D721Med (cell line): ENCODE measurements at regions not wholly inside any gene's neighbourhood (a gene's known extent, or its start where the extent isn't known, plus 50 kb on each side); places are given as distances from the start of the nearest gene placed in this dataset.

Source experiments
- DNase-seq: peaks from one replicate; pipeline ENCODE4 v3.0.0; 2011; ENCODE audit warnings: low spot score; ENCODE audit not compliant: insufficient read length
- FAIRE-seq: peaks from 2 replicates; lab custom pipeline; 2011; peaks lifted over from hg19 to GRCh38; lab: Jason Lieb, UNC
- TF ChIP-seq, protein P1 (sequence below): IDR thresholded peaks from 2 replicates; pipeline ENCODE4 v1.5.1; 2012; ENCODE audit warnings: mild to moderate bottlenecking, control low read depth; ENCODE audit not compliant: insufficient read depth; ENCODE audit errors: missing control alignments

GRCh38 chr21:38669186-38669585 lies 136.5 kb upstream of the ETS2 start:
- FAIRE-seq = no peak
- TF ChIP-seq, protein P1, sequence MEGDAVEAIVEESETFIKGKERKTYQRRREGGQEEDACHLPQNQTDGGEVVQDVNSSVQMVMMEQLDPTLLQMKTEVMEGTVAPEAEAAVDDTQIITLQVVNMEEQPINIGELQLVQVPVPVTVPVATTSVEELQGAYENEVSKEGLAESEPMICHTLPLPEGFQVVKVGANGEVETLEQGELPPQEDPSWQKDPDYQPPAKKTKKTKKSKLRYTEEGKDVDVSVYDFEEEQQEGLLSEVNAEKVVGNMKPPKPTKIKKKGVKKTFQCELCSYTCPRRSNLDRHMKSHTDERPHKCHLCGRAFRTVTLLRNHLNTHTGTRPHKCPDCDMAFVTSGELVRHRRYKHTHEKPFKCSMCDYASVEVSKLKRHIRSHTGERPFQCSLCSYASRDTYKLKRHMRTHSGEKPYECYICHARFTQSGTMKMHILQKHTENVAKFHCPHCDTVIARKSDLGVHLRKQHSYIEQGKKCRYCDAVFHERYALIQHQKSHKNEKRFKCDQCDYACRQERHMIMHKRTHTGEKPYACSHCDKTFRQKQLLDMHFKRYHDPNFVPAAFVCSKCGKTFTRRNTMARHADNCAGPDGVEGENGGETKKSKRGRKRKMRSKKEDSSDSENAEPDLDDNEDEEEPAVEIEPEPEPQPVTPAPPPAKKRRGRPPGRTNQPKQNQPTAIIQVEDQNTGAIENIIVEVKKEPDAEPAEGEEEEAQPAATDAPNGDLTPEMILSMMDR = peak; percentile 43
- no peak for DNase-seq

DNA sequence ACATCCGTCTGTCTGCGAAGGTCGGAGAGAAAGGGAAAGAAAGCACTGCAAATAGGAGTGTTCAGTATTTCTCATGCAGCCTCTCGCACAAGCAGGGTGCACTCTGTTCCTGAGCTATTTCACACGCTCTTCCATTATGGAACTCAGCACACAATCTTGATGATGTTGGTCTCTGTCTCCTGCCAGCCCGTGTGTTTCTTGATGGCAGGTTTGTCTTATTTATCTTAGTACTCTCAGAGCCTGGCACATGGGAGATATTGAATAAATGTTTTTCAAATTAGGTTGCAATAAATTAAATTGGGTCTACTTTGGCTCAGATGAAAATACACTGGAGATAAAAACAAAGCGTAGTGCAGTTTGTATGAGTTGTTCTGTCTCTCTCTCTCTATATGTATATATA lies 134.9 kb upstream of the ETS2 start:
- no peak for DNase-seq
- TF ChIP-seq, protein P1 = no peak
- FAIRE-seq = no peak

DNA sequence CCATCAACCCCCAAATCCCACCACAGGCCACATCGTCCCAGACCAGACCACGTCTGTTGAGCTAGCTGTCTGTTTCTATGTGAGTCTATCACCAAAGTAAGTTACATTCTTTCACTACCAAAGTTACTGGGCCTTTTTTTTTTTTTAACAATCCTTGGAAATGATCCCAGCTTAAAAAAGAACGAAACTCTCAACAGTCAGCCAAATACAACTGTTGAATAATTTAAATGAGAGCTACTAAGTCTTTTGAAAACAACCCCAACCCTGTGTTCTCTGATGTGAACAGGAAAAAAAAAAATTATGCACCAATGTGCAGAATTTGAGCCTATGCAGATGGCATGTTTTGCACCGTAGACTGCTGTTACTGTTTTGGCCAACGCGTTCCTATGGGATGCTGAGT lies 134.0 kb upstream of the ETS2 start:
- DNase-seq (no peak), FAIRE-seq (no peak)
- TF ChIP-seq, protein P1 = no peak

GRCh38 chr21:38675182-38675824 lies 130.4 kb upstream of the ETS2 start:
- DNase-seq (no peak), FAIRE-seq (no peak)
- TF ChIP-seq, protein P1 = no peak

GRCh38 chr21:38678827-38679226 lies 126.9 kb upstream of the ETS2 start:
- DNase-seq (no peak), FAIRE-seq (no peak)
- TF ChIP-seq, protein P1 = no peak

DNA sequence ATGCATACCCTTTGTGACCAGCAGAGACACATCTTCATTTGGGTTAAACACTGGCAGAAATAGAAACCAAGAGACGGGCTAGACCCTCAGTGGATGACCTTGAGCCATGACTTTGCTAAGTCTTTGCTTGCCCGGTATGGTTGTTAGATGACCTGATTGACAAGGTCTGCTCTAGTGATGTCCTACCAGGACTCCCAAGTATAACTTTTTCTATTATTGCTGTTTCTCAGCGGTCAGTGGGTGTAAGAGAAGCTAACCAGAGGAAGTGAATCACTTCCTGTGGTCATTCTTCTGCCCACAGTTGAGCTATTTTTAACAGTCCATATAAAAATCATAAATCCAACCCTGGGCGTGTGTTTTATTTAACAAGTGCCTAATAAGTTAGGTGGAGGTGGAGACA lies 126.2 kb upstream of the ETS2 start:
- TF ChIP-seq, protein P1 = no peak
- DNase-seq = no peak
- FAIRE-seq = no peak

GRCh38 chr21:38680401-38680800 lies 125.3 kb upstream of the ETS2 start:
- no peak for FAIRE-seq
- DNase-seq = no peak
- TF ChIP-seq, protein P1 = no peak
